GM11168 (cell line): ENCODE measurements at regions not wholly inside any gene's neighbourhood (a gene's known extent, or its start where the extent isn't known, plus 50 kb on each side); places are given as distances from the start of the nearest gene placed in this dataset.

Source experiments
- in situ Hi-C: fragments of 300-500 bp; cut with MboI; formaldehyde crosslinking; loops from one replicate; pipeline ENCODE4 v1.12.0; 2022; ENCODE audit warnings: low sequenced_read_pairs; ENCODE audit not compliant: unreplicated experiment

DNA sequence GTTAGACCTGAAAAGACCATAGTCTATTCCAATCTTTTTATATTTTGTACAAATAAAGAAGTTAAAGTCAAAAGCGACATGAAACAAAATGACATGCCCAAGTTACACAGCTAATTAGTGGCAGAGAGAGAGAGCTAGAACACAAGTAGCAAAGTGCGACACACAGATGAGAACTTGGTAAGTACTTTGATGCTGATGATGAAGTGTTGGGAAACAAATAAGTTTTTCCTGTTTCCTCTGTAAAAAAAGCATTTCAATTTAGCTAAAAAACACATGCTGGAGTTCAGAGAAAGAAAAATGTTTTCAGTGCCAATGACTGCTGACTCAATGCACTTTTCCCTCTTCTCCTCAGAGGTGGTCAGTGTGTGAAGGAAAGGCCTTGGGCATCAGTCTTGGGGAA lies 226.9 kb downstream of the PAX3 start:
- in situ Hi-C loops, result loop anchor here (25.0 kb wide), 1 partner anchor 490 kb away; no protein-coding TSS in a partner anchor

DNA sequence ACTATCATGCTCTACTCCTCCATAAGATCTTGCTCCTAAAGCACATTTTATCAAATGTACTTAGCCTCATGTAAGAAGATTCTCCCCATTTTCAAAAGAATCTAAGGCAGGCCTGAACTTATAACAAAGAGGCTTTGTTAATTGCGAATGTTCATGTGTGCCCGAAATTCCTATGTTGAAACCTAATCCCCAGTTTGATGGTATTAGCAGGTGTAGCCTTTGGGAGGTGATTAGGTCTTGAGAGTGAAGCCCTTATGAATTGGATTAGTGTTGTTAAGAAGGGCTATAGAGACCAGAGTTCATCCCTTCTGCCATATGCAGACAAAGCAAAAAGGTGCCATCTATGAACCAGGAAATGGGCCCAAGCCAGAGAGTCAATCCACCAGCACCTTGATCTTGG lies 234.5 kb downstream of the PAX3 start:
- in situ Hi-C loops, result loop anchor here (25.0 kb wide), 1 partner anchor 498 kb away; no protein-coding TSS in a partner anchor

- in situ Hi-C loops, result loop anchor here (25.0 kb wide), 1 partner anchor 503 kb away; no protein-coding TSS in a partner anchor
Observed at GRCh38 chr2:222058819-222059445, 239.9 kb downstream of the PAX3 start.

- in situ Hi-C loops, result loop anchor here (25.0 kb wide), 1 partner anchor 505 kb away; no protein-coding TSS in a partner anchor
Observed at GRCh38 chr2:222057347-222058073, 241.3 kb downstream of the PAX3 start.

GRCh38 chr2:222055328-222055727 lies 243.5 kb downstream of the PAX3 start:
- in situ Hi-C loops, result loop anchor here (25.0 kb wide), 1 partner anchor 507 kb away; no protein-coding TSS in a partner anchor

- in situ Hi-C loops, result loop anchor here (25.0 kb wide), 1 partner anchor 507 kb away; no protein-coding TSS in a partner anchor
Observed at GRCh38 chr2:222054813-222055212, 244.0 kb downstream of the PAX3 start.

- in situ Hi-C loops, result loop anchor here (25.0 kb wide), 1 partner anchor 509 kb away; no protein-coding TSS in a partner anchor
Observed at GRCh38 chr2:222052934-222053367, 245.8 kb downstream of the PAX3 start.

GRCh38 chr2:222050981-222051380 lies 247.8 kb downstream of the PAX3 start:
- in situ Hi-C loops, result loop anchor here (25.0 kb wide), 1 partner anchor 511 kb away; no protein-coding TSS in a partner anchor

GRCh38 chr2:222049946-222050345 lies 248.9 kb downstream of the PAX3 start:
- in situ Hi-C loops, result loop anchor here (25.0 kb wide), 1 partner anchor 512 kb away; no protein-coding TSS in a partner anchor

DNA sequence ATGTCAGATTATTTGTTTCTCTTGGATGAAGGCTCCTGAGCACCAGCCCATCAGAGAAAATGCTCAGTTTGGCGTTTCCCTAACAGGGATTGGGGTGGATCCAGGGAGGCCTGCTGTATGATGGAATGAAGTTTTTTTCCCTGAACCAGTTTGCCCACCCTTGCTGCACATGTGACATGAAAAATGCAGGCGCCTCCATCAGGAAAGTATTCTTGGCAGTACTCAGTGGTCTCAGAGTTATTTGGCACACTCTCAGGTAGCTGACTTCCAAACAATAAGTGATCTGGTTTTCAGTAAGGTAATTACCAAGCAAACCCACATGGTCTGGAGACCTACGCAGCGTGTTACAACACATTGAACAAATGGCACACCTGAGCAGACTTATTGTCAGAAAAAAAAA lies 254.9 kb downstream of the PAX3 start:
- in situ Hi-C loops, result no loop called here

- in situ Hi-C loops, result no loop called here
Observed at GRCh38 chr2:222042666-222043065, 256.1 kb downstream of the PAX3 start.

GRCh38 chr2:222040333-222040732 lies 258.5 kb downstream of the PAX3 start:
- in situ Hi-C loops, result no loop called here

DNA sequence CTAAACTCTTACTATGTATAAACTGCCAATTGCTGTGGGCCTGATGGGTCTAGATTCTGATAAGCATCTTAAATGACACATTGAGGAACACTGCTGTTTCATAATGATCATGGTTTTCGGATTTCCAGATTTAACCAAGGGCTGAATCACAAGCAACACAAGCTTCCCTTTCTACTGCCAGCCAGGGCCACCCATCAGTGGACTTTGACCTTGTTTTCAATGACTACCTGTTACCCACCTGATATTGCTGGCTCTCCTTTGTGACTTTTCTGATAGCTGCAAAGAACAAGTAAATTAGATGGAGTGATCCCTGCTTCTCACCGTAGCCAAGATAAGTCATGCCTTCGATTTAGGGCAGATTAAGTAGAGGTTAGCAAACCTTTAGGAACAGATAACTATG lies 259.0 kb downstream of the PAX3 start:
- in situ Hi-C loops, result no loop called here

DNA sequence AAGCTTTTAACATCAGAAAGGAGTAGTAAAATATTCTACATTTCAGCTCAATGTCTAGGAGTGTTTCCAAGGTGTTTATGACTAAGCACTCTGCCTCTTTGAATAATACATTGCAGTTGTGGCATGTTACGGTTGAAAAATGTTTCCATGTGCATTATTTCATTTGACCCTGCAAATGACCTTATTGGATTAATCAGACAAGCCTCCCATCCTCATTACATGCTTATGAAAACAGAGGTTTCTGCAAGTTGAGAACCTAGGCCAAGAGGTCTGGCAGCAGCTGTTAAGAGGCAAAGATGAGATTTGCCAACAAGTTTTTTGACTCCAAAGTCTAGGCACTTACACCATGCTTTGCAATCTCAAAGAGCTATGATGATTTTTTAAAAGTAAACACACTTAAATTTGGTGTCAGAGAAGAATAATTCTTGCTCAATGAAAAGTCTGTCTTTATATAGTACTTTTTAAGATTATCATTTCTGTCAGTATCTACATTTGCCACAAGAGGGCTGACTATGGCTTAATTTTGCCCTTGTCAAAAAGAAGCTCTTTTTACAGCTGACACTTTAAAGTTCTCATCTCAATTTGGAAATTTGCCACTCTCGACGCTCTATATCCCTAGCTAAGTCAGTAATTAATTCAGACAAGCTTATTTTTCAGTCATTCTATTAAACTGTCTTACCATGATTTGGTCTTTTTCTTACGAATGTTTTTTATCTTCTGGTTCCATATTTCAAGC lies 260.6 kb downstream of the PAX3 start:
- in situ Hi-C loops, result no loop called here

DNA sequence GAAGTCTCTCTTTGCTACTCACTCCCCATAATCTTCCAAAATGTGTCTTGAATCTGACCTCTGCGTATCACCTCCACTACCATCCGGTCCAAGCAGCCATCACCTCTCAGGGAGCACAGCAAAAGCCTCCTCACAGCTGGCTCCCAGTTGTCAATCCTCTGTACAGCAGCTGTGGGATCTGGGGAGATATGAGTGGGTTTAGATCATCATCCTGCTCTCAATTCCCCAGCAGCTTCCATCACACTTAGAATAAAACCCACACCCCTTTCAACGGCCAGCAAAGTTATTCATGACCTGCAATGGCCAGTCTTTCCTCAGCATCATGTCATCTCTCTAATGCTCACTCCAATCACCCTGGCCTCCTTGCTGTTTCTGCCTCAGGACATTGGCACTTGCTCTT lies 261.6 kb downstream of the PAX3 start:
- in situ Hi-C loops, result no loop called here

DNA sequence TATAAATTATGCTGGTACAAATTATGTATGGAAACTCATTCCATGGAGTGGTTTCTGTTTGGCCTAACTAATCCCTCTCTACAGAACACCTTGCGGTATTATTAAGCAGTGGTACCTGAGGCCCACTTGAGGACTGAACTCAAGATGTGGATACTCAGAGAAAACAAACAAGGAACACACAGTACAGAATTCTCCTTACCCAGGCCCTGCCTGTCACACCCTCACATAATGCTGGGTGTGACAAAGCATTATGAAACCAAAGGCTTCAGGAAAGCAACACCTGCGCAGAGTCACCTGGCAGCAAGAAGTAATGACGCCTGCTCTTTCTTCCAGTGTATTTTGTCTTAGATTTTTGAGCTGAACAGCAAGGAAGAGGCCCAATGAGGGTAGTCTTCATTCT lies 264.7 kb downstream of the PAX3 start:
- in situ Hi-C loops, result no loop called here

DNA sequence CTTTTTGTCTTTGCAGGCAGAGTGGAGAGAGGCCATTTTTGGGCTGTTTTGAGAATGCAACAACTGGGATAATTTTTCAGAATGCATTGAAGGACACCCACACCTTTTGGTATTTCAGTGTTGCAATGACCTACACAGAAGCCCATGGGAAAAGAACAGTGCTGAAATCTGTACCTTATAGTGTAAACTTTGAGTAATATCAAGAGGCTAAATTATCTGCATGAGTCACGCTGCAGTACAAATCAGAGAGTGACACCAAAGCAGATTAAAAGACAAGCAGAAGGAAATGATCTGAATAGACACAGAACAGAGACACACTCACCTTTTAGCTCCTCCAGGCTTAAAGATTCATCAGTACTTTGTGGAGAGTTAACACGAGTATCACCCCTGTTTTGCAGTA lies 265.3 kb downstream of the PAX3 start:
- in situ Hi-C loops, result no loop called here

DNA sequence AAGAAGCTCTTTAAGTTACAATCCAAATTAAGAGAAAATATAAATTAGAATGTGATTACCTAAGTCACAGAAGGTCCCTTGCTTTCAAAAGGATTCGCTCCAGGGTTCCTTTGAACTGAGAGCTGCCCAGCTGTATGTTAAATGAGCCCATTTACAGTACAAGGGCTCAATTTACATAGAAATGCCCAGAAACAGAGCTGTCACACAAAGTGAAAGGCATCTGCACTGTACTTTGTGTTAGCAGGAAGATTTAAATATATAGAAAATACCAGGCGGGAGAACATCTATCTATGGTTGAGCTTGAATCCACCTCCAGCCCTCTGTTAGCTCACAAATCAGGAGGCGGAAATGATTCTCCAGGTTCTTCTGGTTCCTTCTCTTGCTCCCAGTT lies 272.9 kb downstream of the PAX3 start:
- in situ Hi-C loops, result no loop called here

DNA sequence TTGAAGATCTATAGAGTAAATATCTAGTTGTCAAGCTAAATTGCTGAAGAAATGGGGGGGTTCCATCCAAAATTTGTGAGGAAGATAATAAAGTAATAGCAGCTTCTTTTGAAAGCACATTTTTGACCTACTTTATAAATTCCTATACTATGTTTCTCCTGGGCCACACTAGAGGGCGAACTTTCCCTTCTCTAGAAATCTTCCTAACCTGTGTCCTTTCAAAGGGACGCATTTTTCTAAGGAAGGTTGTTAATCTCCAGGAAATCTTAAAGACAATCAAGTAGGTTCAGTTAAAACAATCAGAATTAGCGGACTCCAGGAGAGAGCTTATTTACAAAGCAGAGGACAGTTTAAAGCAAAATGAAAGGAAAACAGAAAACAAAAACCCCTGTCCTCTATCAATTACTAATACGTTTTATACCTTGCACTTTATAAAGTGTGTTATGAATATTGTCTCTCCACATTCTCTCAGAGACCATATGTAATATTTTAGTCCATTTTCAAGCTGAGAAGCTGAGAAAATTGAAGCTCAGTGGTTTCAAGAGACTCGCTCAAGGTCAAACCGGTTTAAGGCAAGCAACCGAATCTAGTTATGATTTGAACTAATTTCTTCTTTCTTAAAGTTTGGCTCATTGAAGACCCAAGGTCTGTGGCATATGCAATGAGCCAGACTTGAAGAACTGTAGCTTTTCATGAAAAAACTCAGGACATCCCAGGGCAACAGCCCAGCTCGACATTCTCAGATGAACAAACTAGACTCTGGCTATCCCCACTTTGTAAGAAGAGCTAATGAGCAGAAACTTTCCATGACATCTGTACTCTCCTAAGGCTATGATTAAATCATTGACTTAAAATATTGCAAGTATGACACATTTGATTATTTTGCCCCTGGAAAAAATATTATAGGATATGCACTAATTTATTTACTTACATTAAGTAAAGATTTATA lies 273.6 kb downstream of the PAX3 start:
- in situ Hi-C loops, result no loop called here
